H1 (cell line): ENCODE measurements at regions not wholly inside any gene's neighbourhood (a gene's known extent, or its start where the extent isn't known, plus 50 kb on each side); places are given as distances from the start of the nearest gene placed in this dataset.

ENCODE experiments used
- CTCF ChIA-PET: fragments of 300-600 bp; sonication (Branson Sonifier 250); formaldehyde crosslinking; loops from one replicate; lab custom pipeline; 2021; ENCODE audit not compliant: partially characterized antibody; lab: Charles Lee
- POLR2A ChIA-PET: fragments of 300-600 bp; sonication (Branson Sonifier 250); formaldehyde crosslinking; loops from one replicate; lab custom pipeline; 2021; ENCODE audit warnings: inconsistent platforms; ENCODE audit not compliant: partially characterized antibody; lab: Charles Lee
- DNase-seq, 2 experiments: peaks; one replicate each; pipeline versions ENCODE4 v3.0.0 to v3.0.0-alpha.2; 2010 to 2022; ENCODE audit warnings: low spot score in 2 of 2, low read depth in 1 of 2, mixed read lengths in 1 of 2
- FAIRE-seq: peaks from 2 replicates; lab custom pipeline; 2011; peaks lifted over from hg19 to GRCh38; lab: Jason Lieb, UNC
- H2AFZ ChIP-seq: 2 replicates; pipeline ENCODE4 v1.8.1; 2012; ENCODE audit warnings: low read length, inconsistent platforms
- H2AK5ac ChIP-seq: 2 replicates; pipeline ENCODE4 v1.6.1; 2013; ENCODE audit warnings: low read depth, low read length
- H2BK120ac ChIP-seq: replicated peaks from 2 replicates; pipeline ENCODE3; 2013; ENCODE audit warnings: low read depth, low read length, inconsistent platforms
- H2BK12ac ChIP-seq: 2 replicates; pipeline ENCODE4 v1.6.1; 2013; ENCODE audit warnings: low read depth, low read length
- H2BK15ac ChIP-seq: 2 replicates; pipeline ENCODE4 v1.6.1; 2013; ENCODE audit warnings: low read length
- H2BK20ac ChIP-seq: 2 replicates; pipeline ENCODE4 v1.6.1; 2013; ENCODE audit warnings: low read length
- H2BK5ac ChIP-seq: 2 replicates; pipeline ENCODE4 v1.6.1; 2013; ENCODE audit warnings: low read depth, low read length
- H3K14ac ChIP-seq: 2 replicates; pipeline ENCODE4 v1.6.1; 2013; ENCODE audit warnings: inconsistent platforms; ENCODE audit not compliant: insufficient read length
- H3K18ac ChIP-seq: 2 replicates; pipeline ENCODE4 v1.6.1; 2013; ENCODE audit warnings: low read length; ENCODE audit errors: extremely low read depth
- H3K23ac ChIP-seq: 2 replicates; pipeline ENCODE4 v1.6.1; 2013; ENCODE audit warnings: inconsistent platforms; ENCODE audit not compliant: insufficient read length
- H3K23me2 ChIP-seq: 2 replicates; pipeline ENCODE4 v1.6.1; 2013; ENCODE audit warnings: low read depth, low read length
- H3K27ac ChIP-seq: 2 replicates; pipeline ENCODE4 v1.6.1; 2011; ENCODE audit warnings: low read depth, low read length, inconsistent platforms
- H3K27me3 ChIP-seq, 4 experiments: replicated peaks in 1 of 4; 1 replicate in 1 of 4; 2 replicates in 3 of 4; pipeline versions ENCODE4 v1.6.1 to v1.8.1; 2011 to 2013; ENCODE audit warnings: low read length in 3 of 4, mild to moderate bottlenecking in 3 of 4, inconsistent platforms in 2 of 4, mixed read lengths in 2 of 4, moderate library complexity in 1 of 4; ENCODE audit not compliant: control insufficient read depth in 3 of 4, insufficient read depth in 3 of 4; ENCODE audit errors: extremely low read depth in 1 of 4
- H3K36me3 ChIP-seq, 4 experiments: 2 replicates each; pipeline versions ENCODE4 v1.6.1 to v1.8.1; 2011 to 2013; ENCODE audit warnings: mild to moderate bottlenecking in 4 of 4, low read length in 3 of 4, moderate library complexity in 2 of 4, control low read depth in 1 of 4, inconsistent platforms in 1 of 4; ENCODE audit not compliant: insufficient read depth in 4 of 4, control insufficient read depth in 2 of 4
- H3K4ac ChIP-seq: replicated peaks from 2 replicates; pipeline ENCODE3; 2013; ENCODE audit warnings: low read length, low read depth, mixed read lengths, inconsistent platforms; ENCODE audit not compliant: insufficient read length
- H3K4me1 ChIP-seq, 4 experiments: replicated peaks in 1 of 4; 1 replicate in 1 of 4; 2 replicates in 3 of 4; pipeline versions ENCODE4 v1.6.1 to v1.8.1; 2011 to 2013; ENCODE audit warnings: low read length in 3 of 4, inconsistent platforms in 2 of 4, mixed read lengths in 1 of 4; ENCODE audit not compliant: insufficient read depth in 4 of 4, control insufficient read depth in 3 of 4
- H3K4me2 ChIP-seq, 2 experiments: 2 replicates each; pipeline versions ENCODE4 v1.6.1 to v1.8.1; 2011 to 2013; ENCODE audit warnings: low read depth in 2 of 2, low read length in 2 of 2, control low read depth in 1 of 2, inconsistent platforms in 1 of 2, mild to moderate bottlenecking in 1 of 2; ENCODE audit not compliant: insufficient read depth in 1 of 2
- H3K4me3 ChIP-seq, 4 experiments: fragments of 200-600, 300-600 bp in 1 of 4; sonication (generic), shearing (Covaris generic), sonication (Bioruptor Twin) in 1 of 4; 2 replicates each; pipeline versions ENCODE4 v1.5.1 to v1.8.1; 2011 to 2016; ENCODE audit warnings: low read length in 4 of 4, low read depth in 3 of 4, control low read depth in 2 of 4, inconsistent platforms in 2 of 4, mild to moderate bottlenecking in 2 of 4, mixed read lengths in 1 of 4, moderate library complexity in 1 of 4; ENCODE audit not compliant: insufficient read depth in 2 of 4; ENCODE audit errors: extremely low read depth in 1 of 4
- H3K56ac ChIP-seq: replicated peaks from 2 replicates; pipeline ENCODE3; 2013; ENCODE audit warnings: low read depth, mild to moderate bottlenecking, mixed read lengths, low read length, inconsistent platforms; ENCODE audit not compliant: insufficient read length
- H3K79me1 ChIP-seq: 2 replicates; pipeline ENCODE4 v1.6.1; 2013; ENCODE audit warnings: low read depth, low read length, control low read depth
- H3K79me2 ChIP-seq, 2 experiments: 2 replicates each; pipeline versions ENCODE4 v1.6.1 to v1.8.1; 2012 to 2013; ENCODE audit warnings: low read length in 2 of 2, mild to moderate bottlenecking in 2 of 2, inconsistent platforms in 1 of 2; ENCODE audit not compliant: insufficient read depth in 2 of 2, control insufficient read depth in 1 of 2
- H3K9ac ChIP-seq, 4 experiments: replicated peaks in 1 of 4; 1 replicate in 1 of 4; 2 replicates in 3 of 4; pipeline versions ENCODE4 v1.6.1 to v1.8.1; 2011 to 2013; ENCODE audit warnings: low read depth in 3 of 4, low read length in 3 of 4, control low read depth in 2 of 4, mild to moderate bottlenecking in 2 of 4, moderate library complexity in 2 of 4, inconsistent platforms in 1 of 4; ENCODE audit errors: extremely low read depth in 1 of 4
- H3K9me3 ChIP-seq, 2 experiments: 2 replicates each; pipeline versions ENCODE4 v1.6.1 to v1.8.1; 2012 to 2013; ENCODE audit warnings: mild to moderate bottlenecking in 2 of 2, moderate library complexity in 2 of 2, control low read depth in 1 of 2, inconsistent platforms in 1 of 2, low read depth in 1 of 2, low read length in 1 of 2, mixed read lengths in 1 of 2; ENCODE audit not compliant: insufficient read depth in 2 of 2
- H4K20me1 ChIP-seq, 2 experiments: replicated peaks in 1 of 2; 2 replicates each; pipeline versions ENCODE3 to v1.8.1; 2011 to 2013; ENCODE audit warnings: inconsistent platforms in 2 of 2, low read length in 2 of 2, mild to moderate bottlenecking in 1 of 2; ENCODE audit not compliant: insufficient read depth in 2 of 2, control insufficient read depth in 1 of 2
- H4K5ac ChIP-seq: 2 replicates; pipeline ENCODE4 v1.6.1; 2013; ENCODE audit warnings: low read length, low read depth, mixed read lengths, inconsistent platforms; ENCODE audit not compliant: insufficient read length
- H4K8ac ChIP-seq: 2 replicates; pipeline ENCODE4 v1.8.0; 2013; ENCODE audit warnings: mild to moderate bottlenecking, moderate library complexity, low read length, inconsistent platforms; ENCODE audit not compliant: insufficient read depth; ENCODE audit errors: extremely low read depth
- H4K91ac ChIP-seq: replicated peaks from 2 replicates; pipeline ENCODE3; 2013; ENCODE audit warnings: low read length, mixed read lengths, inconsistent platforms; ENCODE audit not compliant: insufficient read length
- FOSL1 ChIP-seq: IDR thresholded peaks from 2 replicates; pipeline ENCODE4 v1.6.1; 2011; ENCODE audit warnings: mild to moderate bottlenecking, low read depth, low read length, moderate library complexity; ENCODE audit not compliant: insufficient read depth
- JUN ChIP-seq: IDR thresholded peaks from 2 replicates; pipeline ENCODE4 v1.6.1; 2011; ENCODE audit warnings: low read depth, mild to moderate bottlenecking, improper control_type of control experiment, low read length
- KDM5A ChIP-seq: fragments of 200-600 bp; IDR thresholded peaks from 2 replicates; pipeline ENCODE4 v1.7.1; 2012; ENCODE audit warnings: mild to moderate bottlenecking, low read length, inconsistent platforms, mixed read lengths
- NANOG ChIP-seq: IDR thresholded peaks from 2 replicates; pipeline ENCODE4 v1.6.1; 2011; ENCODE audit warnings: low read length, low read depth, mild to moderate bottlenecking, inconsistent platforms; ENCODE audit not compliant: insufficient read depth, poor library complexity, severe bottlenecking
- POLR2A ChIP-seq, 2 experiments: IDR thresholded peaks; 1 replicate in 1 of 2; 2 replicates in 1 of 2; pipeline ENCODE4 v1.6.1; 2011; ENCODE audit warnings: low read depth in 2 of 2, low read length in 2 of 2, mild to moderate bottlenecking in 2 of 2; ENCODE audit errors: control extremely low read depth in 1 of 2
- RFX5 ChIP-seq: IDR thresholded peaks from 2 replicates; pipeline ENCODE4 v1.6.1; 2011; ENCODE audit warnings: low read depth, low read length, improper control_type of control experiment, borderline replicate concordance
- SIN3A ChIP-seq, 2 experiments: IDR thresholded peaks in 1 of 2; conservative IDR thresholded peaks in 1 of 2; 2 replicates each; pipeline ENCODE4 v1.6.1; 2011 to 2012; ENCODE audit warnings: low read length in 2 of 2, improper control_type of control experiment in 1 of 2, low read depth in 1 of 2, mild to moderate bottlenecking in 1 of 2
- SUZ12 ChIP-seq: fragments of 200-600 bp; sonication (generic); IDR thresholded peaks from 2 replicates; pipeline ENCODE4 v1.6.1; 2012; ENCODE audit warnings: mild to moderate bottlenecking, inconsistent platforms, low read length, moderate library complexity, mixed read lengths
- WGBS, 2 experiments: shearing (Covaris generic) in 1 of 2; methylation state at CpG; one replicate each; pipeline versions ENCODE4 v1.1.6 to v1.1.7; 2013 to 2015; ENCODE audit warnings: low lambda C conversion rate in 2 of 2, mixed read lengths in 2 of 2, inconsistent platforms in 1 of 2, low coverage in 1 of 2, missing lambda C conversion rate in 1 of 2; ENCODE audit not compliant: insufficient replicate concordance in 2 of 2, insufficient coverage in 1 of 2, insufficient read length in 1 of 2; ENCODE audit errors: extremely low coverage in 1 of 2, missing lambda C conversion rate in 1 of 2; 5-methylcytosine and 5-hydroxymethylcytosine counted together

DNA sequence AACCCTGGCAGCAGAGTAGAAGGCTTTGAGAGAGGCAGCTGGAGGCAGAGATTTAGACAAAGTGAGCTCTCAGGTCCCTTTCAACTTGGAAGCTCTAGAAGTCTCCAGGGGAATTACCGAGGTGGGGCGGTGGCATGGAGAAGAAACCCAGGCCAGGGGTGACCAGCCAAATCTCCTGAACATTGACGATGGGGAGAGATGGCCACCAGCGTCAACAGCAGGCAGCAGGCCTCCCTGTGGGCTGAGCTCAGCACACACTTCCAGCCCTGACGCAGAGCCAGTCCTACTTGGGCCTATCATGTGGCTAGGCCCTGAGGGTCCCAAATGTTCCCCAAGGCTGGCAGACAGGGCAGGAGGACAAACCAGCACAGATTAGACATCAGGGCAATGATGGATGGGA is 187.8 kb downstream of the BCOR start:
- WGBS, 2 experiments: 100% methylated on average over 3 of the region's 5 CpGs; no CpG with 5 or more reads in 1 of the 2 experiments
- no peak overlapping the region for H2BK12ac ChIP-seq
- H3K4me3 ChIP-seq: no peak overlapping the region
- CTCF ChIA-PET: no interaction called here
- TF ChIP-seq POLR2A (IDR thresholded peaks at IDR 0.05; ENCODE audit: control extremely low read depth in 1 of 2, low read depth in 2 of 2, low read length in 2 of 2) (no peak), NANOG (no peak), KDM5A (no peak), JUN (no peak), RFX5 (no peak), SUZ12 (no peak), FOSL1 (no peak), SIN3A (conservative IDR thresholded peaks at IDR 0.05 in 1 of 2, IDR thresholded peaks at IDR 0.05 in 1 of 2; ENCODE audit: low read depth in 1 of 2, low read length in 2 of 2) (no peak)
- H3K79me2 ChIP-seq: no peaks in the 10 kb centered on the region
- no peaks in the 10 kb centered on the region for H3K36me3 ChIP-seq
- peaks cover 0 to 9% (median 0%) of the 10 kb centered on the region in 4 experiments; a peak in 3 of 7 replicates for H3K4me1 ChIP-seq
- no peak overlapping the region for H3K23ac ChIP-seq
- H3K56ac ChIP-seq: no peak overlapping the region
- no peak overlapping the region for H3K9ac ChIP-seq
- H4K91ac ChIP-seq: no peak overlapping the region
- H2BK15ac ChIP-seq: no peak overlapping the region
- no peaks in the 10 kb centered on the region for H4K20me1 ChIP-seq
- H4K5ac ChIP-seq: no peak overlapping the region
- no peaks in the 10 kb centered on the region for H3K9me3 ChIP-seq
- no peak for DNase-seq
- no peak overlapping the region for H2AK5ac ChIP-seq
- no peak for FAIRE-seq
- H3K23me2 ChIP-seq: no peaks in the 10 kb centered on the region
- no peak overlapping the region for H4K8ac ChIP-seq
- H3K4ac ChIP-seq: no peak overlapping the region
- peaks cover 0 to 2% (median 0%) of the 10 kb centered on the region in 4 experiments; a peak in 1 of 7 replicates for H3K27me3 ChIP-seq
- H3K14ac ChIP-seq: no peak overlapping the region
- H3K27ac ChIP-seq: no peak overlapping the region
- H3K79me1 ChIP-seq: no peaks in the 10 kb centered on the region
- no peak overlapping the region for H3K18ac ChIP-seq
- H3K4me2 ChIP-seq: no peak overlapping the region
- H2BK20ac ChIP-seq: peak overlapping the region; percentile 32; the same call in 1 of the 2 replicates
- no peak overlapping the region for H2BK120ac ChIP-seq
- H2AFZ ChIP-seq: no peak overlapping the region
- H2BK5ac ChIP-seq: no peak overlapping the region
- POLR2A ChIA-PET: no interaction called here
